ENCODE measurements at regions not wholly inside any gene's neighbourhood (a gene's known extent, or its start where the extent isn't known, plus 50 kb on each side); places are given as distances from the start of the nearest gene placed in this dataset.

GRCh38 chr22:48035897-48036296 is 1273.4 kb downstream of the TBC1D22A start:
- H3K27ac ChIP-seq (ENCODE audit: low read length): no peak overlapping the region
- peaks cover 2% of the 10 kb centered on the region for H3K27me3 ChIP-seq (ENCODE audit: control insufficient read depth, insufficient read depth, low read length)
- no peak overlapping the region for H3K27ac Mint-ChIP-seq
- peaks cover 19 to 49% of the 10 kb centered on the region in 2 donors for H3K27me3 Mint-ChIP-seq (ENCODE audit: low read depth in 2 of 2)
- ATAC-seq: no peak
- no peak overlapping the region for H3K4me3 ChIP-seq (ENCODE audit: low read length)
- TF ChIP-seq, protein P1, sequence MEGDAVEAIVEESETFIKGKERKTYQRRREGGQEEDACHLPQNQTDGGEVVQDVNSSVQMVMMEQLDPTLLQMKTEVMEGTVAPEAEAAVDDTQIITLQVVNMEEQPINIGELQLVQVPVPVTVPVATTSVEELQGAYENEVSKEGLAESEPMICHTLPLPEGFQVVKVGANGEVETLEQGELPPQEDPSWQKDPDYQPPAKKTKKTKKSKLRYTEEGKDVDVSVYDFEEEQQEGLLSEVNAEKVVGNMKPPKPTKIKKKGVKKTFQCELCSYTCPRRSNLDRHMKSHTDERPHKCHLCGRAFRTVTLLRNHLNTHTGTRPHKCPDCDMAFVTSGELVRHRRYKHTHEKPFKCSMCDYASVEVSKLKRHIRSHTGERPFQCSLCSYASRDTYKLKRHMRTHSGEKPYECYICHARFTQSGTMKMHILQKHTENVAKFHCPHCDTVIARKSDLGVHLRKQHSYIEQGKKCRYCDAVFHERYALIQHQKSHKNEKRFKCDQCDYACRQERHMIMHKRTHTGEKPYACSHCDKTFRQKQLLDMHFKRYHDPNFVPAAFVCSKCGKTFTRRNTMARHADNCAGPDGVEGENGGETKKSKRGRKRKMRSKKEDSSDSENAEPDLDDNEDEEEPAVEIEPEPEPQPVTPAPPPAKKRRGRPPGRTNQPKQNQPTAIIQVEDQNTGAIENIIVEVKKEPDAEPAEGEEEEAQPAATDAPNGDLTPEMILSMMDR (IDR thresholded peaks at IDR 0.05): no peak
- intact Hi-C loops (cut with micrococcal nuclease): no loop called here
- no peak for DNase-seq
- H3K9me3 ChIP-seq (ENCODE audit: control insufficient read depth, insufficient read depth, low read length): no peaks in the 10 kb centered on the region
- no peaks in the 10 kb centered on the region for H3K36me3 ChIP-seq (ENCODE audit: control insufficient read depth, insufficient read depth, low read length)
- no peaks in the 10 kb centered on the region for H3K4me1 ChIP-seq (ENCODE audit: control insufficient read depth, insufficient read depth, low read length)
- H3K9me3 Mint-ChIP-seq: no peaks in the 10 kb centered on the region
- no peak overlapping the region for H3K4me3 Mint-ChIP-seq
- 92% methylated on average over 12 of the region's 12 CpGs for WGBS (ENCODE audit: insufficient coverage)
- no peaks in the 10 kb centered on the region for H3K36me3 Mint-ChIP-seq
- no peaks in the 10 kb centered on the region for H3K4me1 Mint-ChIP-seq

GRCh38 chr22:48031589-48031988 is 1269.1 kb downstream of the TBC1D22A start:
- peaks cover 2% of the 10 kb centered on the region for H3K27me3 ChIP-seq (ENCODE audit: control insufficient read depth, insufficient read depth, low read length)
- no peak for ATAC-seq
- no peaks in the 10 kb centered on the region for H3K9me3 Mint-ChIP-seq
- H3K27me3 Mint-ChIP-seq (ENCODE audit: low read depth in 2 of 2): peaks cover 11 to 29% of the 10 kb centered on the region in 2 donors
- no peaks in the 10 kb centered on the region for H3K36me3 Mint-ChIP-seq
- no peaks in the 10 kb centered on the region for H3K4me1 Mint-ChIP-seq
- no peak for DNase-seq
- H3K4me3 Mint-ChIP-seq: no peak overlapping the region
- no peaks in the 10 kb centered on the region for H3K36me3 ChIP-seq (ENCODE audit: control insufficient read depth, insufficient read depth, low read length)
- no peak overlapping the region for H3K27ac ChIP-seq (ENCODE audit: low read length)
- 87% methylated on average over 6 of the region's 6 CpGs for WGBS (ENCODE audit: insufficient coverage)
- TF ChIP-seq, protein P1 (IDR thresholded peaks at IDR 0.05): no peak
- no peaks in the 10 kb centered on the region for H3K9me3 ChIP-seq (ENCODE audit: control insufficient read depth, insufficient read depth, low read length)
- no peak overlapping the region for H3K27ac Mint-ChIP-seq
- no peaks in the 10 kb centered on the region for H3K4me1 ChIP-seq (ENCODE audit: control insufficient read depth, insufficient read depth, low read length)
- no peak overlapping the region for H3K4me3 ChIP-seq (ENCODE audit: low read length)
- intact Hi-C loops (cut with micrococcal nuclease): no loop called here

DNA sequence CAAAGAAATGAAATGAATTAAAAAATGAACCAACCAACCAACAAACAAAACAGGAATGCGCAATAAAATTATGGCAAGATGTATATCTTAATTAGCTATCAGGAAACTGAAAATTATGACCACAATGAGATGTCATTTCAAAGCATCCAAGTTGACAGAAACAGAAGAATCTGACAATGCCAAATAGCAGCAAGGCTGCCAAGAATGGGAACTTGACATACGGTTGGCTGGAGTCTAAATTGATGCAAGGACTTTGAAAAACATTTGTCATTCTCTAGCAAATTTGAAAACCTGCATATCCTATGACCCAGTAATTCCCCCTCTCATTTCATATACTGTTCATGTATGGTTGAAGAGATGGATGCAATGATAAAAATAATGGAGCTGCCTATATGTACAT is 1262.6 kb downstream of the TBC1D22A start:
- Histone ChIP-seq H3K9me3 (ENCODE audit: control insufficient read depth, insufficient read depth, low read length) (peaks cover 5% of the 10 kb centered on the region), H3K36me3 (ENCODE audit: control insufficient read depth, insufficient read depth, low read length) (no peaks in the 10 kb centered on the region), H3K27me3 (ENCODE audit: control insufficient read depth, insufficient read depth, low read length) (no peaks in the 10 kb centered on the region), H3K4me3 (ENCODE audit: low read length) (no peak overlapping the region), H3K27ac (ENCODE audit: low read length) (no peak overlapping the region), H3K4me1 (ENCODE audit: control insufficient read depth, insufficient read depth, low read length) (no peaks in the 10 kb centered on the region)
- H3K27me3 Mint-ChIP-seq (ENCODE audit: low read depth in 2 of 2): peaks cover 6 to 39% of the 10 kb centered on the region in 2 donors
- intact Hi-C loops (cut with micrococcal nuclease): no loop called here
- no peaks in the 10 kb centered on the region for H3K4me1 Mint-ChIP-seq
- no peak for ATAC-seq
- peaks cover 4 to 5% of the 10 kb centered on the region in 2 donors for H3K9me3 Mint-ChIP-seq
- TF ChIP-seq, protein P1 (IDR thresholded peaks at IDR 0.05): no peak
- no peak for DNase-seq
- 86% methylated on average over 1 of the region's 2 CpGs for WGBS (ENCODE audit: insufficient coverage)
- H3K36me3 Mint-ChIP-seq: peaks cover 6% of the 10 kb centered on the region
- H3K27ac Mint-ChIP-seq: no peak overlapping the region
- H3K4me3 Mint-ChIP-seq: no peak overlapping the region

DNA sequence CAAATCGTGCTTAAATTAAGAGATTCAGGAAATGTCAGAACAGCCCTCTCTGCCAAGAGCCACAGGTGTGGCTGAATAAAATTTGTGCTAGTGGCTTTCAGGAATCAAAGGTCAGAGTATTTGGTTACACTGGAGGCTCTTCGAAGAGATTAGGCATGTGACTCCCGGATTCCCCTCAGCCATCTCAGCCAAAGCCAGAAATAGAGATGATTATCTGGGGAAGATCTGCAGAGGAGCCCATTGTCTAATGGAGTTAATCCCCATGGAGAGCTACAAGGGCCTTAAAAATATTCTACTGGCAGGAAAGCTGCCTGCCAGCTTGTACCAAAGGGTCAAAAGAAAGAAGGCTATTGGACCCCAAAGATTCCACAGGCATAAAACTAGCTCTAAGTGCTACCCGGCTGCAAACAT is 1259.5 kb downstream of the TBC1D22A start:
- peaks cover 5% of the 10 kb centered on the region for H3K27me3 ChIP-seq (ENCODE audit: control insufficient read depth, insufficient read depth, low read length)
- no peaks in the 10 kb centered on the region for H3K4me1 ChIP-seq (ENCODE audit: control insufficient read depth, insufficient read depth, low read length)
- WGBS (ENCODE audit: insufficient coverage): 87% methylated on average over 4 of the region's 4 CpGs
- Mint-ChIP-seq H3K27ac (no peak overlapping the region), H3K4me3 (no peak overlapping the region), H3K4me1 (no peaks in the 10 kb centered on the region), H3K36me3 (peaks cover 15% of the 10 kb centered on the region), H3K9me3 (peaks cover 13% of the 10 kb centered on the region in 2 donors), H3K27me3 (ENCODE audit: low read depth in 2 of 2) (peaks cover 18 to 68% of the 10 kb centered on the region in 2 donors)
- ATAC-seq (no peak), DNase-seq (no peak)
- H3K36me3 ChIP-seq (ENCODE audit: control insufficient read depth, insufficient read depth, low read length): no peaks in the 10 kb centered on the region
- TF ChIP-seq, protein P1 (IDR thresholded peaks at IDR 0.05): no peak
- intact Hi-C loops (cut with micrococcal nuclease): no loop called here
- no peak overlapping the region for H3K27ac ChIP-seq (ENCODE audit: low read length)
- peaks cover 11% of the 10 kb centered on the region for H3K9me3 ChIP-seq (ENCODE audit: control insufficient read depth, insufficient read depth, low read length)
- H3K4me3 ChIP-seq (ENCODE audit: low read length): no peak overlapping the region
